ENCODE measurements at regions not wholly inside any gene's neighbourhood (a gene's known extent, or its start where the extent isn't known, plus 50 kb on each side); places are given as distances from the start of the nearest gene placed in this dataset.

DNA sequence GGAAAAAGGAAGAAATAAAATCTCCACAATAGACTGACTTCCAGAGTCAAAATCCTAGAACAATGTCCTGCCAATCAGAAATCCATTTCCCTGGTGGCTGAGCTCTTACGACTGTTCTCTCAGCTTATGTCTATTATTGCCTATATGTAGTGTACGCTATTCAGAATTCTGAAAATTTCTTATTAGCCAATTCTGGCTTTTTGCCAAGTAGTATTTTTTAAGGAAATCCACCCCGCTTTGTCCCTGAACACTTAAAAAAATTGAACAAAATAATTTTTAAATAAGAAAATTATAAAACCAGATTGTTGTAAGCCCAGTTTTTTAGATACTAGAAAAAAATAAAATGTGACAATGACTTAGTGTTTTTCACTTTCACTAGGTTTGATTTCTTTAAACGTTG, 143.0 kb downstream of the KCNA5 start:
- Histone ChIP-seq H3K9me3 (ENCODE audit: control insufficient read depth in 4 of 4, low read length in 3 of 4) (no peaks in the 10 kb centered on the region), H3K27ac (ENCODE audit: low read depth in 1 of 2, low read length in 2 of 2) (no peak overlapping the region), H3K27me3 (ENCODE audit: control insufficient read depth in 4 of 4, insufficient read depth in 4 of 4, low read length in 3 of 4) (no peaks in the 10 kb centered on the region), H3K36me3 (ENCODE audit: control insufficient read depth in 4 of 4, insufficient read depth in 3 of 4, low read depth in 1 of 4, low read length in 3 of 4) (no peaks in the 10 kb centered on the region), H3K9ac (ENCODE audit: low read depth in 1 of 2, low read length in 2 of 2) (no peak overlapping the region), H3K4me3 (ENCODE audit: low read depth in 1 of 3, low read length in 3 of 3) (no peak overlapping the region), H3K4me1 (ENCODE audit: control insufficient read depth in 4 of 4, insufficient read depth in 4 of 4, low read length in 3 of 4) (no peaks in the 10 kb centered on the region)
- no peak for DNase-seq (ENCODE audit: low spot score)
- WGBS, result 86% methylated on average over 4 of the region's 4 CpGs
- TF ChIP-seq, protein P1, sequence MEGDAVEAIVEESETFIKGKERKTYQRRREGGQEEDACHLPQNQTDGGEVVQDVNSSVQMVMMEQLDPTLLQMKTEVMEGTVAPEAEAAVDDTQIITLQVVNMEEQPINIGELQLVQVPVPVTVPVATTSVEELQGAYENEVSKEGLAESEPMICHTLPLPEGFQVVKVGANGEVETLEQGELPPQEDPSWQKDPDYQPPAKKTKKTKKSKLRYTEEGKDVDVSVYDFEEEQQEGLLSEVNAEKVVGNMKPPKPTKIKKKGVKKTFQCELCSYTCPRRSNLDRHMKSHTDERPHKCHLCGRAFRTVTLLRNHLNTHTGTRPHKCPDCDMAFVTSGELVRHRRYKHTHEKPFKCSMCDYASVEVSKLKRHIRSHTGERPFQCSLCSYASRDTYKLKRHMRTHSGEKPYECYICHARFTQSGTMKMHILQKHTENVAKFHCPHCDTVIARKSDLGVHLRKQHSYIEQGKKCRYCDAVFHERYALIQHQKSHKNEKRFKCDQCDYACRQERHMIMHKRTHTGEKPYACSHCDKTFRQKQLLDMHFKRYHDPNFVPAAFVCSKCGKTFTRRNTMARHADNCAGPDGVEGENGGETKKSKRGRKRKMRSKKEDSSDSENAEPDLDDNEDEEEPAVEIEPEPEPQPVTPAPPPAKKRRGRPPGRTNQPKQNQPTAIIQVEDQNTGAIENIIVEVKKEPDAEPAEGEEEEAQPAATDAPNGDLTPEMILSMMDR (IDR thresholded peaks at IDR 0.05; ENCODE audit: low read depth, low read length, missing input control), result no peak
- TF ChIP-seq, protein P2, sequence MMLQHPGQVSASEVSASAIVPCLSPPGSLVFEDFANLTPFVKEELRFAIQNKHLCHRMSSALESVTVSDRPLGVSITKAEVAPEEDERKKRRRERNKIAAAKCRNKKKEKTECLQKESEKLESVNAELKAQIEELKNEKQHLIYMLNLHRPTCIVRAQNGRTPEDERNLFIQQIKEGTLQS (IDR thresholded peaks at IDR 0.05), result no peak
- TF ChIP-seq NR2F2 (IDR thresholded peaks at IDR 0.05) (no peak), JUND (IDR thresholded peaks at IDR 0.05) (no peak), GABPA (IDR thresholded peaks at IDR 0.05 in 1 of 2, conservative IDR thresholded peaks at IDR 0.05 in 1 of 2) (no peak), EGR1 (IDR thresholded peaks at IDR 0.05; ENCODE audit: low read depth in 2 of 2) (no peak), HNF4A (conservative IDR thresholded peaks at IDR 0.05) (no peak), FOXA2 (IDR thresholded peaks at IDR 0.05) (no peak), HNF4G (IDR thresholded peaks at IDR 0.05) (no peak), SP1 (IDR thresholded peaks at IDR 0.05) (no peak), TAF1 (conservative IDR thresholded peaks at IDR 0.05) (no peak), FOXA1 (IDR thresholded peaks at IDR 0.05) (no peak), YY1 (IDR thresholded peaks at IDR 0.05) (no peak), RAD21 (IDR thresholded peaks at IDR 0.05) (no peak), RXRA (IDR thresholded peaks at IDR 0.05) (no peak)
- TF ChIP-seq, protein P3, sequence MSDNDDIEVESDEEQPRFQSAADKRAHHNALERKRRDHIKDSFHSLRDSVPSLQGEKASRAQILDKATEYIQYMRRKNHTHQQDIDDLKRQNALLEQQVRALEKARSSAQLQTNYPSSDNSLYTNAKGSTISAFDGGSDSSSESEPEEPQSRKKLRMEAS (IDR thresholded peaks at IDR 0.05), result no peak
- TF ChIP-seq, protein P4, sequence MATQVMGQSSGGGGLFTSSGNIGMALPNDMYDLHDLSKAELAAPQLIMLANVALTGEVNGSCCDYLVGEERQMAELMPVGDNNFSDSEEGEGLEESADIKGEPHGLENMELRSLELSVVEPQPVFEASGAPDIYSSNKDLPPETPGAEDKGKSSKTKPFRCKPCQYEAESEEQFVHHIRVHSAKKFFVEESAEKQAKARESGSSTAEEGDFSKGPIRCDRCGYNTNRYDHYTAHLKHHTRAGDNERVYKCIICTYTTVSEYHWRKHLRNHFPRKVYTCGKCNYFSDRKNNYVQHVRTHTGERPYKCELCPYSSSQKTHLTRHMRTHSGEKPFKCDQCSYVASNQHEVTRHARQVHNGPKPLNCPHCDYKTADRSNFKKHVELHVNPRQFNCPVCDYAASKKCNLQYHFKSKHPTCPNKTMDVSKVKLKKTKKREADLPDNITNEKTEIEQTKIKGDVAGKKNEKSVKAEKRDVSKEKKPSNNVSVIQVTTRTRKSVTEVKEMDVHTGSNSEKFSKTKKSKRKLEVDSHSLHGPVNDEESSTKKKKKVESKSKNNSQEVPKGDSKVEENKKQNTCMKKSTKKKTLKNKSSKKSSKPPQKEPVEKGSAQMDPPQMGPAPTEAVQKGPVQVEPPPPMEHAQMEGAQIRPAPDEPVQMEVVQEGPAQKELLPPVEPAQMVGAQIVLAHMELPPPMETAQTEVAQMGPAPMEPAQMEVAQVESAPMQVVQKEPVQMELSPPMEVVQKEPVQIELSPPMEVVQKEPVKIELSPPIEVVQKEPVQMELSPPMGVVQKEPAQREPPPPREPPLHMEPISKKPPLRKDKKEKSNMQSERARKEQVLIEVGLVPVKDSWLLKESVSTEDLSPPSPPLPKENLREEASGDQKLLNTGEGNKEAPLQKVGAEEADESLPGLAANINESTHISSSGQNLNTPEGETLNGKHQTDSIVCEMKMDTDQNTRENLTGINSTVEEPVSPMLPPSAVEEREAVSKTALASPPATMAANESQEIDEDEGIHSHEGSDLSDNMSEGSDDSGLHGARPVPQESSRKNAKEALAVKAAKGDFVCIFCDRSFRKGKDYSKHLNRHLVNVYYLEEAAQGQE (IDR thresholded peaks at IDR 0.05), result no peak
- TF ChIP-seq, protein P5, sequence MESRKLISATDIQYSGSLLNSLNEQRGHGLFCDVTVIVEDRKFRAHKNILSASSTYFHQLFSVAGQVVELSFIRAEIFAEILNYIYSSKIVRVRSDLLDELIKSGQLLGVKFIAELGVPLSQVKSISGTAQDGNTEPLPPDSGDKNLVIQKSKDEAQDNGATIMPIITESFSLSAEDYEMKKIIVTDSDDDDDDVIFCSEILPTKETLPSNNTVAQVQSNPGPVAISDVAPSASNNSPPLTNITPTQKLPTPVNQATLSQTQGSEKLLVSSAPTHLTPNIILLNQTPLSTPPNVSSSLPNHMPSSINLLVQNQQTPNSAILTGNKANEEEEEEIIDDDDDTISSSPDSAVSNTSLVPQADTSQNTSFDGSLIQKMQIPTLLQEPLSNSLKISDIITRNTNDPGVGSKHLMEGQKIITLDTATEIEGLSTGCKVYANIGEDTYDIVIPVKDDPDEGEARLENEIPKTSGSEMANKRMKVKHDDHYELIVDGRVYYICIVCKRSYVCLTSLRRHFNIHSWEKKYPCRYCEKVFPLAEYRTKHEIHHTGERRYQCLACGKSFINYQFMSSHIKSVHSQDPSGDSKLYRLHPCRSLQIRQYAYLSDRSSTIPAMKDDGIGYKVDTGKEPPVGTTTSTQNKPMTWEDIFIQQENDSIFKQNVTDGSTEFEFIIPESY (IDR thresholded peaks at IDR 0.05), result no peak
